ENCODE measurements at regions not wholly inside any gene's neighbourhood (a gene's known extent, or its start where the extent isn't known, plus 50 kb on each side); places are given as distances from the start of the nearest gene placed in this dataset.

DNA sequence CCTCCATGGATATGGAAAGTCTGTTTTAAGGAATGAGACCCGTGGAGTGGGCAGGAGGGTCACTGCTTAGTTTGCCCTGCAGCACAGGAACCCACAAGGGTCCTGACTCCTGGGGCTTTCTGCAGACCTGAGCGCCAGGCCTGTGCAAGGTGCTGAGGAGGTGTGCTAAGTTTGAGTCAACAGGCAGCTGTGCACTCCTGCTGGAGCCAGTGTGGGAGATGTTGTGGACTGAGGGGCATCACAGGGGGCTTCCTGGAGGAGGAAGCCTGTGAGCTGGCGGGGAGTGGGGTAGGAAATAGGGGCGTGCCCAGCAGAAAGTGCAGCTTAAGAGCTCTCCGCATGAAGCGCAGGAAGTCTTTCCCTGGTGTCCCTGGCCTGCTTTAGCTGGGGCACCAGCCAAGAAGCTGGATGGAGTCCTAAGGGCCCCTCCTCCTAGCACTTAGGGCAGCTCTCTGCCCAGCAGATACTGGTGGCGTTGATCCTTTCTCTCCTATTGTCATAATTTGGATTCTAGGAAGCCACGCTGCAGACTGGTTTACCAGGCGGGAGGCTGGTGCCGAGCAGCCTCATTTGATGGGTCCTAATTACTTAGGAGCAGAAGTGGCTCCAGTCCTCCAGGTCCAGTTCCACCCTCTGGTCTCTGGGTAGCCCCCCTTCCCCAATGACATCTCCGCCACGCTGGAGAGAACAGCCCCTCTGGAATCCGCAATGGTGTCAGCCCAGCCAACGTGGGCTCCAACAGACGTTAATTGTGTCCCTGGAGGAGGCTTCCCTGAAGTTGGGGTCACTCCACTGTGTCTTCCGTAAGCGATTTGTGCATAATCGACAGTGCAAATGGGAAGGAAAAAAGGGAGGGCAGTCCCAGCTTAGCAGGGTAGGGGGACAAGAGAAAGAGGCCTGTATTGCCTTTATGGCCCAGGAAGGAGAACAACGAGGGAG is 309.2 kb downstream of the ZNF536 start:
- no peak for TF ChIP-seq ZFP30 (CRISPR knock-in tag; IDR thresholded peaks at IDR 0.05)
- TF ChIP-seq, protein P1, sequence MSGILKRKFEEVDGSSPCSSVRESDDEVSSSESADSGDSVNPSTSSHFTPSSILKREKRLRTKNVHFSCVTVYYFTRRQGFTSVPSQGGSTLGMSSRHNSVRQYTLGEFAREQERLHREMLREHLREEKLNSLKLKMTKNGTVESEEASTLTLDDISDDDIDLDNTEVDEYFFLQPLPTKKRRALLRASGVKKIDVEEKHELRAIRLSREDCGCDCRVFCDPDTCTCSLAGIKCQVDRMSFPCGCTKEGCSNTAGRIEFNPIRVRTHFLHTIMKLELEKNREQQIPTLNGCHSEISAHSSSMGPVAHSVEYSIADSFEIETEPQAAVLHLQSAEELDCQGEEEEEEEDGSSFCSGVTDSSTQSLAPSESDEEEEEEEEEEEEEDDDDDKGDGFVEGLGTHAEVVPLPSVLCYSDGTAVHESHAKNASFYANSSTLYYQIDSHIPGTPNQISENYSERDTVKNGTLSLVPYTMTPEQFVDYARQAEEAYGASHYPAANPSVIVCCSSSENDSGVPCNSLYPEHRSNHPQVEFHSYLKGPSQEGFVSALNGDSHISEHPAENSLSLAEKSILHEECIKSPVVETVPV (CRISPR knock-in tag; IDR thresholded peaks at IDR 0.05): no peak
- no peak for TF ChIP-seq ARNTL (CRISPR knock-in tag; IDR thresholded peaks at IDR 0.05; ENCODE audit: borderline replicate concordance, low read depth)
- no peak for TF ChIP-seq ISL1 (CRISPR knock-in tag; IDR thresholded peaks at IDR 0.05)
- TF ChIP-seq ZNF70 (CRISPR knock-in tag; IDR thresholded peaks at IDR 0.05): no peak
- TF ChIP-seq ESRRG (CRISPR knock-in tag; IDR thresholded peaks at IDR 0.05): no peak
- TF ChIP-seq, protein P2, sequence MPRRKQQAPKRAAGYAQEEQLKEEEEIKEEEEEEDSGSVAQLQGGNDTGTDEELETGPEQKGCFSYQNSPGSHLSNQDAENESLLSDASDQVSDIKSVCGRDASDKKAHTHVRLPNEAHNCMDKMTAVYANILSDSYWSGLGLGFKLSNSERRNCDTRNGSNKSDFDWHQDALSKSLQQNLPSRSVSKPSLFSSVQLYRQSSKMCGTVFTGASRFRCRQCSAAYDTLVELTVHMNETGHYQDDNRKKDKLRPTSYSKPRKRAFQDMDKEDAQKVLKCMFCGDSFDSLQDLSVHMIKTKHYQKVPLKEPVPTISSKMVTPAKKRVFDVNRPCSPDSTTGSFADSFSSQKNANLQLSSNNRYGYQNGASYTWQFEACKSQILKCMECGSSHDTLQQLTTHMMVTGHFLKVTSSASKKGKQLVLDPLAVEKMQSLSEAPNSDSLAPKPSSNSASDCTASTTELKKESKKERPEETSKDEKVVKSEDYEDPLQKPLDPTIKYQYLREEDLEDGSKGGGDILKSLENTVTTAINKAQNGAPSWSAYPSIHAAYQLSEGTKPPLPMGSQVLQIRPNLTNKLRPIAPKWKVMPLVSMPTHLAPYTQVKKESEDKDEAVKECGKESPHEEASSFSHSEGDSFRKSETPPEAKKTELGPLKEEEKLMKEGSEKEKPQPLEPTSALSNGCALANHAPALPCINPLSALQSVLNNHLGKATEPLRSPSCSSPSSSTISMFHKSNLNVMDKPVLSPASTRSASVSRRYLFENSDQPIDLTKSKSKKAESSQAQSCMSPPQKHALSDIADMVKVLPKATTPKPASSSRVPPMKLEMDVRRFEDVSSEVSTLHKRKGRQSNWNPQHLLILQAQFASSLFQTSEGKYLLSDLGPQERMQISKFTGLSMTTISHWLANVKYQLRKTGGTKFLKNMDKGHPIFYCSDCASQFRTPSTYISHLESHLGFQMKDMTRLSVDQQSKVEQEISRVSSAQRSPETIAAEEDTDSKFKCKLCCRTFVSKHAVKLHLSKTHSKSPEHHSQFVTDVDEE (CRISPR knock-in tag; IDR thresholded peaks at IDR 0.05): no peak
- TF ChIP-seq BACH2 (CRISPR knock-in tag; IDR thresholded peaks at IDR 0.05; ENCODE audit: borderline replicate concordance): no peak
- TF ChIP-seq RARB (CRISPR knock-in tag; IDR thresholded peaks at IDR 0.05): no peak

Measured in SK-N-SH treated with all-trans-retinoic acid at 6 μM for 48 hours (cell line).